ENCODE measurements at regions not wholly inside any gene's neighbourhood (a gene's known extent, or its start where the extent isn't known, plus 50 kb on each side); places are given as distances from the start of the nearest gene placed in this dataset.

DNA sequence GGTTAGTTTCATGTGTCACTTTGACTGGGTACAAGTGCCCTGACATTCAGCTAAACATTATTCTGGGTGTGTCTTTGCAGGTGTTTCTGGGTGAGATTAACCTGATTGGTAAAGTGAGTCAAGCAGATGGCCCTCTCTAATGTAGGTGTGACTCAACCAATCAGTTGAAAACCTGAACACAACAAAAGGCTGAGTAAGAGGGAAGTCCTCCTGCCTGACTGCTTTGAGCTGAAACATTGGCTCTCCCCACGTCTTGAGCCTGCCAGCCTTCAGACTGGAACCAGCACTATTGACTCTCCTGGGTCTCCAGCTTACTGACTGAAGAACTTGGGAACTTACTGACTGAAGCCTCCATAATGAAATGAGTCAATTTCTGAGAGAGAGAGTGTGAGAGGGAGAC lies 70.0 kb upstream of the C21orf91 start:
- DNase-seq (ENCODE audit: extremely low read depth, low read depth): no peak
- TF ChIP-seq CTCF (IDR thresholded peaks at IDR 0.05; ENCODE audit: low read depth, low read length): no peak

DNA sequence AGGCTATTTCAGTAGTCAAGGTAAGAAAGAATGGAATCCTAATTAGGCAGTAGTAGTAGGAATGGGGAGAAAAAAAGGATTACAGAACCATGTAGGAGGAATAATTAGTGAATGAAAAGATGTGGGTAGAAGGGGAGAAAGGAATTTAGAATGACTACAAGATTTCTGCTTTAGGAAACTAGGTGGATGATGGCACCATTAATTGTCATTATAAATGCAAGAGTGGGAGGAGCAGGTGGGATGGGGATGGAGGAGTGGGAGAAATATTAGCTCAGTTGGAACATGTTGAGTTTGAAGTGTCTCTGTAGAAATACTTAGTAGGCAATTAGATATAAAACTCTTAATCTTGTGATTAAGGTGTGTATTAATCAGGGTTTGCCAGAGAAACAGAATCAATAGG lies 50.0 kb upstream of the C21orf91 start:
- TF ChIP-seq CTCF (IDR thresholded peaks at IDR 0.05; ENCODE audit: low read depth, low read length): no peak
- no peak for DNase-seq (ENCODE audit: extremely low read depth, low read depth)

Measured in AG09319 (cell line).